ENCODE measurements at regions not wholly inside any gene's neighbourhood (a gene's known extent, or its start where the extent isn't known, plus 50 kb on each side); places are given as distances from the start of the nearest gene placed in this dataset.

GRCh38 chr6:41409489-41409888 lies 74.1 kb downstream of the NCR2 start:
- peaks cover 2% of the 10 kb centered on the region for H3K9me3 ChIP-seq (ENCODE audit: insufficient read depth, low read depth, low read length)
- H3K36me3 ChIP-seq (ENCODE audit: insufficient read depth, low read length) = no peaks in the 10 kb centered on the region
- no peaks in the 10 kb centered on the region for H3K4me1 ChIP-seq (ENCODE audit: insufficient read depth, low read length)
- Mint-ChIP-seq H3K27ac (ENCODE audit: unreplicated experiment) (no peak overlapping the region), H3K4me3 (ENCODE audit: unreplicated experiment) (no peak overlapping the region), H3K36me3 (ENCODE audit: low read depth, unreplicated experiment) (no peaks in the 10 kb centered on the region), H3K9me3 (ENCODE audit: unreplicated experiment) (peaks cover 4% of the 10 kb centered on the region), H3K4me1 (ENCODE audit: low read depth, unreplicated experiment) (peaks cover 3% of the 10 kb centered on the region), H3K27me3 (ENCODE audit: low read depth, unreplicated experiment) (peaks cover 98% of the 10 kb centered on the region)
- FAIRE-seq (no peak), DNase-seq (ENCODE audit: low read depth) (no peak)
- H3K9ac ChIP-seq (ENCODE audit: low read length) = no peak overlapping the region
- no peak overlapping the region for H3K27ac ChIP-seq (ENCODE audit: low read depth, low read length)
- H3K79me2 ChIP-seq (ENCODE audit: insufficient read depth, low read length) = no peaks in the 10 kb centered on the region
- no peaks in the 10 kb centered on the region for H4K20me1 ChIP-seq (ENCODE audit: insufficient read depth, low read length)
- H2AFZ ChIP-seq (ENCODE audit: low read depth, low read length) = no peak overlapping the region
- no peak overlapping the region for H3K4me2 ChIP-seq (ENCODE audit: low read length)
- TF ChIP-seq, protein P1, sequence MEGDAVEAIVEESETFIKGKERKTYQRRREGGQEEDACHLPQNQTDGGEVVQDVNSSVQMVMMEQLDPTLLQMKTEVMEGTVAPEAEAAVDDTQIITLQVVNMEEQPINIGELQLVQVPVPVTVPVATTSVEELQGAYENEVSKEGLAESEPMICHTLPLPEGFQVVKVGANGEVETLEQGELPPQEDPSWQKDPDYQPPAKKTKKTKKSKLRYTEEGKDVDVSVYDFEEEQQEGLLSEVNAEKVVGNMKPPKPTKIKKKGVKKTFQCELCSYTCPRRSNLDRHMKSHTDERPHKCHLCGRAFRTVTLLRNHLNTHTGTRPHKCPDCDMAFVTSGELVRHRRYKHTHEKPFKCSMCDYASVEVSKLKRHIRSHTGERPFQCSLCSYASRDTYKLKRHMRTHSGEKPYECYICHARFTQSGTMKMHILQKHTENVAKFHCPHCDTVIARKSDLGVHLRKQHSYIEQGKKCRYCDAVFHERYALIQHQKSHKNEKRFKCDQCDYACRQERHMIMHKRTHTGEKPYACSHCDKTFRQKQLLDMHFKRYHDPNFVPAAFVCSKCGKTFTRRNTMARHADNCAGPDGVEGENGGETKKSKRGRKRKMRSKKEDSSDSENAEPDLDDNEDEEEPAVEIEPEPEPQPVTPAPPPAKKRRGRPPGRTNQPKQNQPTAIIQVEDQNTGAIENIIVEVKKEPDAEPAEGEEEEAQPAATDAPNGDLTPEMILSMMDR (IDR thresholded peaks at IDR 0.05; ENCODE audit: insufficient read depth, low read depth, low read length) = no peak
- no peak for TF ChIP-seq EZH2 (IDR thresholded peaks at IDR 0.05; ENCODE audit: insufficient read depth, low read length)
- no peak overlapping the region for H3K4me3 ChIP-seq (ENCODE audit: insufficient read depth, low read depth, low read length)
- peaks cover 81% of the 10 kb centered on the region for H3K27me3 ChIP-seq (ENCODE audit: insufficient read depth, low read length)

- no peak for DNase-seq (ENCODE audit: low read depth)
- Mint-ChIP-seq H3K9me3 (ENCODE audit: unreplicated experiment) (no peaks in the 10 kb centered on the region), H3K4me1 (ENCODE audit: low read depth, unreplicated experiment) (peaks cover 4% of the 10 kb centered on the region), H3K4me3 (ENCODE audit: unreplicated experiment) (no peak overlapping the region), H3K36me3 (ENCODE audit: low read depth, unreplicated experiment) (no peaks in the 10 kb centered on the region), H3K27me3 (ENCODE audit: low read depth, unreplicated experiment) (peaks cover 100% of the 10 kb centered on the region), H3K27ac (ENCODE audit: unreplicated experiment) (no peak overlapping the region)
- Histone ChIP-seq H3K27me3 (ENCODE audit: insufficient read depth, low read length) (peaks cover 88% of the 10 kb centered on the region), H3K9me3 (ENCODE audit: insufficient read depth, low read depth, low read length) (no peaks in the 10 kb centered on the region), H3K36me3 (ENCODE audit: insufficient read depth, low read length) (no peaks in the 10 kb centered on the region), H3K27ac (ENCODE audit: low read depth, low read length) (no peak overlapping the region), H3K4me3 (ENCODE audit: insufficient read depth, low read depth, low read length) (no peak overlapping the region), H3K4me2 (ENCODE audit: low read length) (no peak overlapping the region), H3K79me2 (ENCODE audit: insufficient read depth, low read length) (no peaks in the 10 kb centered on the region), H4K20me1 (ENCODE audit: insufficient read depth, low read length) (no peaks in the 10 kb centered on the region), H3K9ac (ENCODE audit: low read length) (no peak overlapping the region), H3K4me1 (ENCODE audit: insufficient read depth, low read length) (no peaks in the 10 kb centered on the region), H2AFZ (ENCODE audit: low read depth, low read length) (no peak overlapping the region)
- TF ChIP-seq EZH2 (IDR thresholded peaks at IDR 0.05; ENCODE audit: insufficient read depth, low read length) = no peak
- TF ChIP-seq, protein P1 (IDR thresholded peaks at IDR 0.05; ENCODE audit: insufficient read depth, low read depth, low read length) = no peak
- FAIRE-seq = no peak
Measured at GRCh38 chr6:41411961-41412360, 76.6 kb downstream of the NCR2 start.

DNA sequence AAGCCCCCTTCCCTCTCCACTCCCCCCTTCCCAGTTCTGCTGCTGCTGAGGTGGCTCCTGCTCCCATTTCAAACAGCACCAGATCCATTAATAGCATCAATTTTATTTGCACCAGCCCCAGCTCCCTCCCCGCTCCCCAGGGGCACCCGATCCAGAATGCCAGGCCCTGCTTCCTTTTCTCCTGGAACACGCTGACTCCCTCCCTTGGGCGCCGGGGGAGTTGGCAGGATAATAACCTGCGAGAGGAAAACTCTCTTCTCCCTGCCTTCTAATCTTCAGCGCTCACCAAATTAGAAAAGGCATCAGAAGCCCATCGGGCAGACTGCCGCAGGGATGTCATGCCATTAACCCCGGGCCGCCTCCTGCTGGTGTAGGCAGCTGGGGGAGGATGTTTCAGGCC lies 77.8 kb downstream of the NCR2 start:
- Histone ChIP-seq H3K9me3 (ENCODE audit: insufficient read depth, low read depth, low read length) (no peaks in the 10 kb centered on the region), H3K9ac (ENCODE audit: low read length) (no peak overlapping the region), H3K4me1 (ENCODE audit: insufficient read depth, low read length) (no peaks in the 10 kb centered on the region), H4K20me1 (ENCODE audit: insufficient read depth, low read length) (no peaks in the 10 kb centered on the region), H2AFZ (ENCODE audit: low read depth, low read length) (no peak overlapping the region), H3K36me3 (ENCODE audit: insufficient read depth, low read length) (no peaks in the 10 kb centered on the region), H3K27ac (ENCODE audit: low read depth, low read length) (no peak overlapping the region), H3K4me2 (ENCODE audit: low read length) (no peak overlapping the region), H3K4me3 (ENCODE audit: insufficient read depth, low read depth, low read length) (no peak overlapping the region), H3K79me2 (ENCODE audit: insufficient read depth, low read length) (no peaks in the 10 kb centered on the region), H3K27me3 (ENCODE audit: insufficient read depth, low read length) (peaks cover 85% of the 10 kb centered on the region)
- FAIRE-seq = no peak
- H3K27ac Mint-ChIP-seq (ENCODE audit: unreplicated experiment) = no peak overlapping the region
- H3K4me1 Mint-ChIP-seq (ENCODE audit: low read depth, unreplicated experiment) = peaks cover 4% of the 10 kb centered on the region
- no peak for DNase-seq (ENCODE audit: low read depth)
- H3K36me3 Mint-ChIP-seq (ENCODE audit: low read depth, unreplicated experiment) = no peaks in the 10 kb centered on the region
- no peaks in the 10 kb centered on the region for H3K9me3 Mint-ChIP-seq (ENCODE audit: unreplicated experiment)
- H3K4me3 Mint-ChIP-seq (ENCODE audit: unreplicated experiment) = no peak overlapping the region
- peaks cover 99% of the 10 kb centered on the region for H3K27me3 Mint-ChIP-seq (ENCODE audit: low read depth, unreplicated experiment)
- TF ChIP-seq, protein P1 (IDR thresholded peaks at IDR 0.05; ENCODE audit: insufficient read depth, low read depth, low read length) = no peak
- TF ChIP-seq EZH2 (IDR thresholded peaks at IDR 0.05; ENCODE audit: insufficient read depth, low read length) = no peak

All from astrocyte (in vitro differentiated cells and primary cell).